GM12878 (cell line): ENCODE measurements at regions not wholly inside any gene's neighbourhood (a gene's known extent, or its start where the extent isn't known, plus 50 kb on each side); places are given as distances from the start of the nearest gene placed in this dataset.

Experiments
- ATAC-seq: fragments of 200-7000 bp; cut with Tn5 transposase; 3 replicates; pipeline ENCODE4 v1.9.1; 2020; ENCODE audit warnings: mild to moderate bottlenecking, moderate library complexity
- BruUV-seq: library from RNA; stranded (reverse); fragments of 400-500 nt; replicated peaks from 2 replicates; lab custom pipeline; 2021; lab: Mats Ljungman, UMichigan
- CTCF ChIA-PET: fragments of 300-600 bp; sonication (Branson Sonifier 250); formaldehyde crosslinking; extraction: SDS; loops from one replicate; lab custom pipeline; 2021; ENCODE audit warnings: inconsistent platforms; lab: Yijun Ruan, JAX
- POLR2A ChIA-PET: fragments of 350-600 bp; formaldehyde crosslinking; extraction: SDS; loops from one replicate; lab custom pipeline; 2021; ENCODE audit warnings: inconsistent platforms; lab: Charles Lee
- RAD21 ChIA-PET: fragments of 300-600 bp; sonication (Branson Sonifier 250); formaldehyde crosslinking; loops from one replicate; lab custom pipeline; 2023; ENCODE audit warnings: antibody characterized with exemption; ENCODE audit not compliant: unreplicated experiment; lab: Charles Lee
- SMC1A ChIA-PET: fragments of 300-600 bp; sonication (Branson Sonifier 250); formaldehyde crosslinking; loops from one replicate; lab custom pipeline; 2023; ENCODE audit not compliant: unreplicated experiment, uncharacterized antibody; lab: Charles Lee
- DNase-seq: peaks from one replicate; pipeline ENCODE4 v3.0.0-alpha.2; 2011; ENCODE audit warnings: low read depth, low spot score
- FAIRE-seq: peaks from 3 replicates; lab custom pipeline; 2011; peaks lifted over from hg19 to GRCh38; lab: Jason Lieb, UNC
- H2AFZ ChIP-seq: 2 replicates; pipeline ENCODE4 v1.6.0; 2011; ENCODE audit warnings: low read depth, low read length, control low read depth; ENCODE audit not compliant: control insufficient read depth
- H3K27ac ChIP-seq: 2 replicates; pipeline ENCODE4 v1.5.1; 2011; ENCODE audit warnings: control low read depth; ENCODE audit not compliant: control insufficient read depth, insufficient read depth
- H3K27me3 ChIP-seq, 2 experiments: replicated peaks in 1 of 2; 2 replicates each; pipeline versions ENCODE4 v1.6.0 to v1.6.1; 2011; ENCODE audit warnings: low read length in 1 of 2; ENCODE audit not compliant: control insufficient read depth in 2 of 2, insufficient read depth in 2 of 2
- H3K36me3 ChIP-seq, 2 experiments: 2 replicates each; pipeline ENCODE4 v1.5.1; 2011; ENCODE audit warnings: low read length in 1 of 2; ENCODE audit not compliant: control insufficient read depth in 2 of 2, insufficient read depth in 2 of 2
- H3K4me1 ChIP-seq: 2 replicates; pipeline ENCODE4 v1.6.1; 2011; ENCODE audit warnings: mild to moderate bottlenecking, low read length, moderate library complexity, mixed read lengths; ENCODE audit not compliant: control insufficient read depth, insufficient read depth
- H3K4me2 ChIP-seq: 2 replicates; pipeline ENCODE4 v1.6.0; 2011; ENCODE audit warnings: control low read depth; ENCODE audit not compliant: control insufficient read depth, insufficient read depth
- H3K4me3 ChIP-seq: fragments of 200-600 bp; sonication (generic); 2 replicates; pipeline ENCODE4 v1.5.1; 2016
- H3K79me2 ChIP-seq: 2 replicates; pipeline ENCODE4 v1.6.0; 2011; ENCODE audit warnings: low read length; ENCODE audit not compliant: control insufficient read depth, insufficient read depth
- H3K9ac ChIP-seq: 2 replicates; pipeline ENCODE4 v1.8.0; 2011; ENCODE audit warnings: low read length, control low read depth, mixed read lengths; ENCODE audit not compliant: control insufficient read depth, insufficient read depth
- H3K9me3 ChIP-seq: replicated peaks from 3 replicates; pipeline ENCODE4 v1.5.1; 2011; ENCODE audit warnings: mild to moderate bottlenecking, low read length; ENCODE audit not compliant: control insufficient read depth, insufficient read depth
- H4K20me1 ChIP-seq: 2 replicates; pipeline ENCODE4 v1.6.0; 2011; ENCODE audit not compliant: control insufficient read depth, insufficient read depth
- FOS ChIP-seq: IDR thresholded peaks from 3 replicates; pipeline ENCODE4 v1.6.1; 2011; ENCODE audit warnings: borderline replicate concordance; ENCODE audit not compliant: insufficient read length; ENCODE audit errors: extremely low read depth
- FOXM1 ChIP-seq: IDR thresholded peaks from 2 replicates; pipeline ENCODE4 v1.6.1; 2012; ENCODE audit warnings: low read depth, mild to moderate bottlenecking, inconsistent platforms, low read length, moderate library complexity
- JUNB ChIP-seq: IDR thresholded peaks from 2 replicates; pipeline ENCODE4 v1.6.1; 2016; ENCODE audit warnings: antibody characterized with exemption, mild to moderate bottlenecking
- KAT2A ChIP-seq: conservative IDR thresholded peaks from 2 replicates; pipeline ENCODE4 v1.6.1; 2011; ENCODE audit warnings: low read depth, low read length; ENCODE audit not compliant: control insufficient read depth
- LARP7 ChIP-seq: fragments of 450-650 bp; IDR thresholded peaks from 2 replicates; pipeline ENCODE4 v1.6.1; 2017; ENCODE audit warnings: mild to moderate bottlenecking
- NBN ChIP-seq: fragments of 450-650 bp; IDR thresholded peaks from 2 replicates; pipeline ENCODE4 v1.6.1; 2016
- NFYB ChIP-seq: IDR thresholded peaks from 2 replicates; pipeline ENCODE4 v1.6.1; 2011; ENCODE audit warnings: low read depth, mild to moderate bottlenecking, low read length, improper control_type of control experiment, moderate library complexity; ENCODE audit not compliant: insufficient read depth
- NR2F1 ChIP-seq: fragments of 450-650 bp; conservative IDR thresholded peaks from 2 replicates; pipeline ENCODE4 v1.6.1; 2017; ENCODE audit warnings: mild to moderate bottlenecking
- RB1 ChIP-seq: fragments of 450-650 bp; formaldehyde crosslinking; IDR thresholded peaks from 2 replicates; pipeline ENCODE4 v1.6.1; 2017; ENCODE audit warnings: mild to moderate bottlenecking, borderline replicate concordance
- SIX5 ChIP-seq: IDR thresholded peaks from 2 replicates; pipeline ENCODE4 v1.6.1; 2011; ENCODE audit warnings: mild to moderate bottlenecking, low read depth, low read length, moderate library complexity; ENCODE audit not compliant: severe bottlenecking
- SMARCA5 ChIP-seq: fragments of 450-650 bp; IDR thresholded peaks from 2 replicates; pipeline ENCODE4 v1.6.1; 2017; ENCODE audit warnings: mild to moderate bottlenecking
- STAT3 ChIP-seq: IDR thresholded peaks from 2 replicates; pipeline ENCODE4 v1.6.1; 2011; ENCODE audit warnings: low read depth, low read length, improper control_type of control experiment
- TAF1 ChIP-seq: IDR thresholded peaks from 2 replicates; pipeline ENCODE4 v1.6.1; 2011; ENCODE audit warnings: mild to moderate bottlenecking, low read depth, low read length, borderline replicate concordance
- TARDBP ChIP-seq: IDR thresholded peaks from 2 replicates; pipeline ENCODE4 v1.6.1; 2016; ENCODE audit warnings: borderline replicate concordance
- YBX1 ChIP-seq: fragments of 450-650 bp; IDR thresholded peaks from 2 replicates; pipeline ENCODE4 v1.6.1; 2016; ENCODE audit warnings: antibody characterized with exemption
- ZZZ3 ChIP-seq: IDR thresholded peaks from 2 replicates; pipeline ENCODE4 v1.6.1; 2011; ENCODE audit warnings: low read depth; ENCODE audit not compliant: control insufficient read depth, insufficient read length
- WGBS: methylation state at CpG from one replicate; pipeline ENCODE4 v1.1.6; 2016; ENCODE audit warnings: low lambda C conversion rate; ENCODE audit not compliant: insufficient replicate concordance, insufficient coverage; ENCODE audit errors: missing lambda C conversion rate; 5-methylcytosine and 5-hydroxymethylcytosine counted together
- in situ Hi-C: fragments of 300-500 bp; cut with MboI; formaldehyde crosslinking; loops from 9 replicates; pipeline ENCODE4 v1.14.3; 2018; ENCODE audit warnings: mixed read lengths
- intact Hi-C: fragments of 100-400 bp; cut with micrococcal nuclease; formaldehyde crosslinking; loops from one replicate; pipeline ENCODE4 v1.14.2; 2022; ENCODE audit not compliant: unreplicated experiment
- TF ChIP-seq, protein P1 (sequence below): fragments of 450-650 bp; IDR thresholded peaks from 2 replicates; pipeline ENCODE4 v1.6.1; 2017; ENCODE audit warnings: borderline replicate concordance
- TF ChIP-seq, protein P2 (sequence below): IDR thresholded peaks from 2 replicates; pipeline ENCODE4 v1.6.1; 2011; ENCODE audit warnings: borderline replicate concordance, low read depth, mild to moderate bottlenecking, moderate library complexity, low read length; ENCODE audit not compliant: insufficient read depth, poor library complexity, severe bottlenecking
- TF ChIP-seq, protein P3 (sequence below): IDR thresholded peaks from 2 replicates; pipeline ENCODE4 v1.6.1; 2011; ENCODE audit warnings: low read depth, mild to moderate bottlenecking, low read length, moderate library complexity, borderline replicate concordance; ENCODE audit errors: extremely low read depth
- TF ChIP-seq, protein P4 (sequence below): IDR thresholded peaks from 2 replicates; pipeline ENCODE4 v1.6.1; 2011; ENCODE audit warnings: borderline replicate concordance, low read depth, mild to moderate bottlenecking, moderate library complexity, mixed read lengths, low read length; ENCODE audit not compliant: insufficient read depth; ENCODE audit errors: extremely low read length

DNA sequence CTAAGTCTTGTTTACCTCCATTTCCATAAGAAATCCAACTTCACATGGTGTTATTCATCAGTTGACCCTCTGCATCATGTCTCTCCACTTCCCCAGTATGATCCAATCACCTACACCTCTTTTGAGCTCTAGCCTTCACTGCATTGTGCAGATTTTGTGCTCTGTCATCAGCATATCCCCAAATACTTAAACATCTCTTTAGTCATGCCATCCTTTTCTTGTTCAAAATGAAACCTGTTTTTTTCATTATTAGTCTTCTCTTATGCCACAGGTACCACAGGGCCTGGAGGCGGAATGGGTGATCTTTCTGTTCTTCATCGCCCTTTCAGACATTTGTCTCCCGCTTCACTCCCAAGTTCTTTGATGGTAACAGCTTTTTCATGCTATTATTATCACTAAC is 382.7 kb upstream of the GALNTL6 start:
- SMC1A ChIA-PET, result no interaction called here
- intact Hi-C loops, result no loop called here
- no peaks in the 10 kb centered on the region for H3K36me3 ChIP-seq
- CTCF ChIA-PET, result no interaction called here
- no peak overlapping the region for H3K4me2 ChIP-seq
- H3K9me3 ChIP-seq, result no peaks in the 10 kb centered on the region
- 0% methylated on average over 3 of the region's 3 CpGs for WGBS
- no peaks in the 10 kb centered on the region for H4K20me1 ChIP-seq
- no peak for DNase-seq
- no peak for TF ChIP-seq YBX1
- TF ChIP-seq NFYB, result no peak
- TF ChIP-seq JUNB, result no peak; the same call in 1 of the 2 replicates
- TF ChIP-seq, protein P1, sequence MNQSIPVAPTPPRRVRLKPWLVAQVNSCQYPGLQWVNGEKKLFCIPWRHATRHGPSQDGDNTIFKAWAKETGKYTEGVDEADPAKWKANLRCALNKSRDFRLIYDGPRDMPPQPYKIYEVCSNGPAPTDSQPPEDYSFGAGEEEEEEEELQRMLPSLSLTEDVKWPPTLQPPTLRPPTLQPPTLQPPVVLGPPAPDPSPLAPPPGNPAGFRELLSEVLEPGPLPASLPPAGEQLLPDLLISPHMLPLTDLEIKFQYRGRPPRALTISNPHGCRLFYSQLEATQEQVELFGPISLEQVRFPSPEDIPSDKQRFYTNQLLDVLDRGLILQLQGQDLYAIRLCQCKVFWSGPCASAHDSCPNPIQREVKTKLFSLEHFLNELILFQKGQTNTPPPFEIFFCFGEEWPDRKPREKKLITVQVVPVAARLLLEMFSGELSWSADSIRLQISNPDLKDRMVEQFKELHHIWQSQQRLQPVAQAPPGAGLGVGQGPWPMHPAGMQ, result no peak
- TF ChIP-seq NR2F1, result no peak
- TF ChIP-seq KAT2A, result no peak
- no peak for TF ChIP-seq SIX5
- no peak for TF ChIP-seq STAT3
- no peak for TF ChIP-seq TAF1
- TF ChIP-seq, protein P2, sequence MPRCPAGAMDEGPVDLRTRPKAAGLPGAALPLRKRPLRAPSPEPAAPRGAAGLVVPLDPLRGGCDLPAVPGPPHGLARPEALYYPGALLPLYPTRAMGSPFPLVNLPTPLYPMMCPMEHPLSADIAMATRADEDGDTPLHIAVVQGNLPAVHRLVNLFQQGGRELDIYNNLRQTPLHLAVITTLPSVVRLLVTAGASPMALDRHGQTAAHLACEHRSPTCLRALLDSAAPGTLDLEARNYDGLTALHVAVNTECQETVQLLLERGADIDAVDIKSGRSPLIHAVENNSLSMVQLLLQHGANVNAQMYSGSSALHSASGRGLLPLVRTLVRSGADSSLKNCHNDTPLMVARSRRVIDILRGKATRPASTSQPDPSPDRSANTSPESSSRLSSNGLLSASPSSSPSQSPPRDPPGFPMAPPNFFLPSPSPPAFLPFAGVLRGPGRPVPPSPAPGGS, result no peak
- TF ChIP-seq FOS, result no peak
- no peak for TF ChIP-seq ZZZ3
- TF ChIP-seq, protein P3, sequence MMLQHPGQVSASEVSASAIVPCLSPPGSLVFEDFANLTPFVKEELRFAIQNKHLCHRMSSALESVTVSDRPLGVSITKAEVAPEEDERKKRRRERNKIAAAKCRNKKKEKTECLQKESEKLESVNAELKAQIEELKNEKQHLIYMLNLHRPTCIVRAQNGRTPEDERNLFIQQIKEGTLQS, result no peak
- no peak for TF ChIP-seq LARP7
- TF ChIP-seq SMARCA5, result no peak
- TF ChIP-seq FOXM1, result no peak
- TF ChIP-seq TARDBP, result no peak
- TF ChIP-seq NBN, result no peak
- TF ChIP-seq, protein P4, sequence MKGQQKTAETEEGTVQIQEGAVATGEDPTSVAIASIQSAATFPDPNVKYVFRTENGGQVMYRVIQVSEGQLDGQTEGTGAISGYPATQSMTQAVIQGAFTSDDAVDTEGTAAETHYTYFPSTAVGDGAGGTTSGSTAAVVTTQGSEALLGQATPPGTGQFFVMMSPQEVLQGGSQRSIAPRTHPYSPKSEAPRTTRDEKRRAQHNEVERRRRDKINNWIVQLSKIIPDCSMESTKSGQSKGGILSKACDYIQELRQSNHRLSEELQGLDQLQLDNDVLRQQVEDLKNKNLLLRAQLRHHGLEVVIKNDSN, result no peak
- no peak for TF ChIP-seq RB1
- TF ChIP-seq, all 136 proteins: peak for 0
- Histone ChIP-seq H3K4me1 (no peaks in the 10 kb centered on the region), H3K9ac (no peak overlapping the region), H3K27ac (no peak overlapping the region), H3K4me3 (no peak overlapping the region), H2AFZ (no peak overlapping the region), H3K79me2 (no peaks in the 10 kb centered on the region), H3K27me3 (no peaks in the 10 kb centered on the region)
- RAD21 ChIA-PET, result no interaction called here
- FAIRE-seq (no peak), ATAC-seq (peak; percentile 82)
- POLR2A ChIA-PET, result interaction anchor here (0.6 kb wide), 1 partner anchor 422 kb away, joined by 4 read pairs; no protein-coding TSS in a partner anchor
- in situ Hi-C loops, result no loop called here
- no TSS peak for BruUV-seq
